Ovary (tissue), 7 donors: ENCODE measurements at regions not wholly inside any gene's neighbourhood (a gene's known extent, or its start where the extent isn't known, plus 50 kb on each side); places are given as distances from the start of the nearest gene placed in this dataset.

Source experiments
- DNase-seq, 5 donors: peaks; one replicate each; pipeline ENCODE4 v3.0.0-alpha.2; 2019 to 2020
- H3K27ac ChIP-seq, 2 donors: fragments of 200-600 bp; one replicate each; pipeline versions ENCODE4 v1.5.1 to v1.8.0; 2019 to 2022
- H3K27me3 ChIP-seq: fragments of 200-600 bp; one replicate; pipeline ENCODE4 v1.8.0; 2022
- H3K36me3 ChIP-seq: fragments of 200-600 bp; sonication (generic); one replicate; pipeline ENCODE4 v1.5.1; 2019
- H3K4me1 ChIP-seq: one replicate; pipeline ENCODE4 v1.8.1; 2013; ENCODE audit warnings: mild to moderate bottlenecking, moderate library complexity; ENCODE audit not compliant: insufficient read depth
- H3K4me3 ChIP-seq: fragments of 200-600 bp; sonication (generic); one replicate; pipeline ENCODE4 v1.5.1; 2017
- H3K9me3 ChIP-seq, 2 donors: fragments of 200-600 bp in 1 of 2; sonication (generic) in 1 of 2; one replicate each; pipeline versions ENCODE4 v1.5.1 to v1.8.1; 2013 to 2019; ENCODE audit warnings: mild to moderate bottlenecking in 1 of 2, moderate library complexity in 1 of 2
- CTCF ChIP-seq, 3 donors: fragments of 450-650 bp in 2 of 3; fragments of 200-600 bp in 1 of 3; IDR thresholded peaks; one replicate each; pipeline versions ENCODE4 v1.5.1 to v1.8.0; 2016 to 2022; ENCODE audit warnings: antibody characterized with exemption in 3 of 3, mild to moderate bottlenecking in 1 of 3
- EP300 ChIP-seq: sonication (generic); formaldehyde crosslinking; IDR thresholded peaks from one replicate; pipeline ENCODE4 v1.6.1; 2017; ENCODE audit warnings: antibody characterized with exemption
- POLR2A ChIP-seq: fragments of 450-650 bp; IDR thresholded peaks from one replicate; pipeline ENCODE4 v1.6.1; 2017; ENCODE audit warnings: antibody characterized with exemption, mild to moderate bottlenecking, moderate library complexity
- WGBS, 3 donors: extraction: QIAGEN DNeasy Blood & Tissue Kit in 1 of 3; methylation state at CpG; one replicate each; pipeline versions ENCODE4 v1.1.5 to v1.1.7; 2013 to 2017; 5-methylcytosine and 5-hydroxymethylcytosine counted together
- intact Hi-C, 4 donors: fragments of 100-400 bp; cut with DNase I; formaldehyde crosslinking; loops; one replicate each; pipeline versions ENCODE4 v1.11.0 to v1.15.1; 2022 to 2023
- donor health status: DM: no; HTN: no; CAD: no; lungs with moderate emphysema.
- donor health status: DM: no; HTN: no; CAD: no.
- donor health status: Bipolar disorder and iron deficiency.
- donor health status: DM: no; HTN: no; CAD: no.
- donor health status: DM: yes; HTN: yes; CAD: no.

- WGBS, 3 donors, result 43 to 45% (median 45%) methylated on average over 3 of the region's 3 CpGs
- Histone ChIP-seq H3K27ac (no peak overlapping the region), H3K27me3 (no peaks in the 10 kb centered on the region), H3K4me3 (no peak overlapping the region), H3K4me1 (no peaks in the 10 kb centered on the region), H3K9me3 (no peaks in the 10 kb centered on the region), H3K36me3 (no peaks in the 10 kb centered on the region)
- TF ChIP-seq POLR2A, result no peak
- TF ChIP-seq EP300, result no peak
- no peak for TF ChIP-seq CTCF (IDR thresholded peaks at IDR 0.05)
- DNase-seq, result no peak
- intact Hi-C loops, result no loop called here
Observed at GRCh38 chr12:126960221-126960620, 1306.7 kb upstream of the TMEM132C start.

- TF ChIP-seq POLR2A, result no peak
- TF ChIP-seq CTCF (IDR thresholded peaks at IDR 0.05), result no peak
- no peak for TF ChIP-seq EP300
- intact Hi-C loops, result no loop called here
- Histone ChIP-seq H3K4me1 (no peaks in the 10 kb centered on the region), H3K36me3 (no peaks in the 10 kb centered on the region), H3K9me3 (no peaks in the 10 kb centered on the region), H3K4me3 (no peak overlapping the region), H3K27ac (no peak overlapping the region), H3K27me3 (no peaks in the 10 kb centered on the region)
- no peak for DNase-seq
- WGBS, 3 donors, result 67 to 70% (median 69%) methylated on average over 5 of the region's 5 CpGs
Observed at GRCh38 chr12:126960709-126961108, 1306.3 kb upstream of the TMEM132C start.

- H3K27ac ChIP-seq, result no peak overlapping the region
- WGBS, 3 donors, result 56 to 74% (median 62%) methylated on average over 1 of the region's 1 CpG
- no peak for DNase-seq
- H3K4me1 ChIP-seq, result no peaks in the 10 kb centered on the region
- no peaks in the 10 kb centered on the region for H3K36me3 ChIP-seq
- TF ChIP-seq CTCF (IDR thresholded peaks at IDR 0.05) (no peak), POLR2A (no peak), EP300 (no peak)
- no peak overlapping the region for H3K4me3 ChIP-seq
- no peaks in the 10 kb centered on the region for H3K27me3 ChIP-seq
- no peaks in the 10 kb centered on the region for H3K9me3 ChIP-seq
- intact Hi-C loops, result no loop called here
Observed at GRCh38 chr12:126963825-126964224, 1303.1 kb upstream of the TMEM132C start.

GRCh38 chr12:126966498-126966897, 1300.5 kb upstream of the TMEM132C start:
- Histone ChIP-seq H3K36me3 (no peaks in the 10 kb centered on the region), H3K4me3 (no peak overlapping the region), H3K4me1 (no peaks in the 10 kb centered on the region), H3K9me3 (no peaks in the 10 kb centered on the region), H3K27ac (no peak overlapping the region), H3K27me3 (no peaks in the 10 kb centered on the region)
- 60 to 74% (median 66%) methylated on average over 3 of the region's 3 CpGs for WGBS, 3 donors
- DNase-seq, result no peak
- intact Hi-C loops, result no loop called here
- no peak for TF ChIP-seq CTCF (IDR thresholded peaks at IDR 0.05)
- TF ChIP-seq EP300, result no peak
- no peak for TF ChIP-seq POLR2A

GRCh38 chr12:126967152-126967551, 1299.8 kb upstream of the TMEM132C start:
- H3K27ac ChIP-seq, result no peak overlapping the region
- H3K4me1 ChIP-seq, result no peaks in the 10 kb centered on the region
- H3K4me3 ChIP-seq, result no peak overlapping the region
- TF ChIP-seq POLR2A (no peak), CTCF (IDR thresholded peaks at IDR 0.05) (no peak), EP300 (no peak)
- H3K36me3 ChIP-seq, result no peaks in the 10 kb centered on the region
- no peaks in the 10 kb centered on the region for H3K27me3 ChIP-seq
- intact Hi-C loops, result no loop called here
- WGBS, 3 donors, result 76 to 81% (median 80%) methylated on average over 5 of the region's 5 CpGs
- H3K9me3 ChIP-seq, result no peaks in the 10 kb centered on the region
- no peak for DNase-seq
